ENCODE measurements at regions not wholly inside any gene's neighbourhood (a gene's known extent, or its start where the extent isn't known, plus 50 kb on each side); places are given as distances from the start of the nearest gene placed in this dataset.

DNA sequence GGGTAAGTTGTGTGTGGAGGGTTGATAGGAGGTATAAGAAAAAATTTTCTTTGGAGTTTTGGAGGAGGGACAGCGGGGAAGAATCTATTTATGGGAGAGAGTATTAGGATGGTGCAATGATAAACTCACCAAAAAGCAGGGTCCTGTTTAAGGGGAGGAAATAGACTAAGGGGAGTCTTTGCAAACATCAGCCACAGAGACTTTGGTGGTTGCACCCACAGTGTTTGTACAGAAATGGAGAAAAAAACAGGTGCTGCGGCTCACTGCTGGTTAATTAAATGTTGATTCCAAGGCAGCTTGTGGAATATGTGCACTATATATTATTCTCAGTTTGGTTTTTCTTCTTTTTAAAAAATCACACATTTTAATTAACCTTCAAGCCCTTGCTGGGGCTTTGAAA is 182.1 kb downstream of the NECTIN3 start:
- H3K27ac ChIP-seq (ENCODE audit: poor library complexity, severe bottlenecking): no peak overlapping the region
- TF ChIP-seq, protein P1, sequence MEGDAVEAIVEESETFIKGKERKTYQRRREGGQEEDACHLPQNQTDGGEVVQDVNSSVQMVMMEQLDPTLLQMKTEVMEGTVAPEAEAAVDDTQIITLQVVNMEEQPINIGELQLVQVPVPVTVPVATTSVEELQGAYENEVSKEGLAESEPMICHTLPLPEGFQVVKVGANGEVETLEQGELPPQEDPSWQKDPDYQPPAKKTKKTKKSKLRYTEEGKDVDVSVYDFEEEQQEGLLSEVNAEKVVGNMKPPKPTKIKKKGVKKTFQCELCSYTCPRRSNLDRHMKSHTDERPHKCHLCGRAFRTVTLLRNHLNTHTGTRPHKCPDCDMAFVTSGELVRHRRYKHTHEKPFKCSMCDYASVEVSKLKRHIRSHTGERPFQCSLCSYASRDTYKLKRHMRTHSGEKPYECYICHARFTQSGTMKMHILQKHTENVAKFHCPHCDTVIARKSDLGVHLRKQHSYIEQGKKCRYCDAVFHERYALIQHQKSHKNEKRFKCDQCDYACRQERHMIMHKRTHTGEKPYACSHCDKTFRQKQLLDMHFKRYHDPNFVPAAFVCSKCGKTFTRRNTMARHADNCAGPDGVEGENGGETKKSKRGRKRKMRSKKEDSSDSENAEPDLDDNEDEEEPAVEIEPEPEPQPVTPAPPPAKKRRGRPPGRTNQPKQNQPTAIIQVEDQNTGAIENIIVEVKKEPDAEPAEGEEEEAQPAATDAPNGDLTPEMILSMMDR (IDR thresholded peaks at IDR 0.05; ENCODE audit: poor library complexity, severe bottlenecking): no peak
- no peaks in the 10 kb centered on the region for H3K4me1 ChIP-seq (ENCODE audit: insufficient read depth, poor library complexity, severe bottlenecking)
- no peak for DNase-seq (ENCODE audit: low spot score)
- no peaks in the 10 kb centered on the region for H3K9me3 ChIP-seq (ENCODE audit: severe bottlenecking)
- ATAC-seq (ENCODE audit: low read depth): no peak
- H3K36me3 ChIP-seq (ENCODE audit: low read depth): no peaks in the 10 kb centered on the region
- no peak overlapping the region for H3K4me3 ChIP-seq (ENCODE audit: severe bottlenecking)
- no peaks in the 10 kb centered on the region for H3K27me3 ChIP-seq (ENCODE audit: insufficient read depth, poor library complexity, severe bottlenecking)

DNA sequence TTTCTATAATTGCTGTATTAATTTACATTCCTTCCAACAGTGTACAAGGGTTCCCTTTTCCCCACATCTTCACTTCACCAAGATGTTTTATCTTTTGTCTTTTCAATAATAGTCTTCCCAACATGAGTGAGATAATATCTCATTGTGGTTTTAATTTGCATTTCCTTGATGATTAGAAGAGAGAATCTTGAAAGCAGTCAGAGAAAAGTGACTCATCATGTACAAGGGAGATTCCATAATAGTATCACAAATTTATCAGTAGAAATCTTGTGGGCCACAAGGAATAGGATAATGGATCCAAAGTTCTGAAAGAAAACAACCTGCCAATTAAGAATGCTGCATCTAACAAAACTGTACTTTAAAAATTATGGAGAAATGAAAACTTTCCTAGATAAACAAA is 189.3 kb downstream of the NECTIN3 start:
- TF ChIP-seq, protein P1 (IDR thresholded peaks at IDR 0.05; ENCODE audit: poor library complexity, severe bottlenecking): no peak
- no peaks in the 10 kb centered on the region for H3K9me3 ChIP-seq (ENCODE audit: severe bottlenecking)
- H3K27ac ChIP-seq (ENCODE audit: poor library complexity, severe bottlenecking): no peak overlapping the region
- H3K4me1 ChIP-seq (ENCODE audit: insufficient read depth, poor library complexity, severe bottlenecking): no peaks in the 10 kb centered on the region
- no peak for DNase-seq (ENCODE audit: low spot score)
- no peak overlapping the region for H3K4me3 ChIP-seq (ENCODE audit: severe bottlenecking)
- peaks cover 3% of the 10 kb centered on the region for H3K27me3 ChIP-seq (ENCODE audit: insufficient read depth, poor library complexity, severe bottlenecking)
- H3K36me3 ChIP-seq (ENCODE audit: low read depth): no peaks in the 10 kb centered on the region
- ATAC-seq (ENCODE audit: low read depth): no peak

- H3K4me3 ChIP-seq (ENCODE audit: severe bottlenecking): no peak overlapping the region
- no peak overlapping the region for H3K27ac ChIP-seq (ENCODE audit: poor library complexity, severe bottlenecking)
- DNase-seq (ENCODE audit: low spot score): no peak
- no peaks in the 10 kb centered on the region for H3K4me1 ChIP-seq (ENCODE audit: insufficient read depth, poor library complexity, severe bottlenecking)
- no peaks in the 10 kb centered on the region for H3K27me3 ChIP-seq (ENCODE audit: insufficient read depth, poor library complexity, severe bottlenecking)
- TF ChIP-seq, protein P1 (IDR thresholded peaks at IDR 0.05; ENCODE audit: poor library complexity, severe bottlenecking): no peak
- no peaks in the 10 kb centered on the region for H3K36me3 ChIP-seq (ENCODE audit: low read depth)
- no peaks in the 10 kb centered on the region for H3K9me3 ChIP-seq (ENCODE audit: severe bottlenecking)
- no peak for ATAC-seq (ENCODE audit: low read depth)
Measured at GRCh38 chr3:111269777-111270176, 198.2 kb downstream of the NECTIN3 start.

DNA sequence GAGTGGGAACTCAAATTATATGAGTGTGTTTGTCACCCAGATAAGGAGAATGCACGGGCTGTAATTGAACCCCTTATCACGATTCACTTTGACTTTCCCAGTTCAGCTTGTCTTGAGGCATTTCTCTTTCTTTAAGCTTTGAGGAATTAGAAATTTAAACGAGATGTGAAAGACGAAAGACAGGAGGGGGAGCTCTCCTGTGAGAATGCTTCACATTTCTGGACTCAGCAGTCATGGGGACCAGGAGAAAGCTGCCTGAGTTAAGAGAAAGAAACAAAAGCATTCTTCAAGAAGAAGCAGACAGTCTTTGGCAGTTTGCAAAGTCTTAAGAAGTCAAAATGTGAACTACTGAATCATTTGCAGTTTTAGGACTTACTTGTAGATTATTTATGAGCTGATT is 205.6 kb downstream of the NECTIN3 start:
- Histone ChIP-seq H3K36me3 (ENCODE audit: low read depth) (no peaks in the 10 kb centered on the region), H3K4me1 (ENCODE audit: insufficient read depth, poor library complexity, severe bottlenecking) (no peaks in the 10 kb centered on the region), H3K9me3 (ENCODE audit: severe bottlenecking) (no peaks in the 10 kb centered on the region), H3K4me3 (ENCODE audit: severe bottlenecking) (no peak overlapping the region), H3K27me3 (ENCODE audit: insufficient read depth, poor library complexity, severe bottlenecking) (no peaks in the 10 kb centered on the region), H3K27ac (ENCODE audit: poor library complexity, severe bottlenecking) (no peak overlapping the region)
- TF ChIP-seq, protein P1 (IDR thresholded peaks at IDR 0.05; ENCODE audit: poor library complexity, severe bottlenecking): no peak
- DNase-seq (ENCODE audit: low spot score) (no peak), ATAC-seq (ENCODE audit: low read depth) (no peak)

- Histone ChIP-seq H3K4me1 (ENCODE audit: insufficient read depth, poor library complexity, severe bottlenecking) (no peaks in the 10 kb centered on the region), H3K36me3 (ENCODE audit: low read depth) (no peaks in the 10 kb centered on the region), H3K27me3 (ENCODE audit: insufficient read depth, poor library complexity, severe bottlenecking) (no peaks in the 10 kb centered on the region), H3K9me3 (ENCODE audit: severe bottlenecking) (no peaks in the 10 kb centered on the region), H3K4me3 (ENCODE audit: severe bottlenecking) (no peak overlapping the region), H3K27ac (ENCODE audit: poor library complexity, severe bottlenecking) (no peak overlapping the region)
- TF ChIP-seq, protein P1 (IDR thresholded peaks at IDR 0.05; ENCODE audit: poor library complexity, severe bottlenecking): no peak
- DNase-seq (ENCODE audit: low spot score): no peak
- no peak for ATAC-seq (ENCODE audit: low read depth)
Measured at GRCh38 chr3:111278959-111279358, 207.3 kb downstream of the NECTIN3 start.
